GM18867 (cell line): ENCODE measurements at regions not wholly inside any gene's neighbourhood (a gene's known extent, or its start where the extent isn't known, plus 50 kb on each side); places are given as distances from the start of the nearest gene placed in this dataset.

Experiments used
- ATAC-seq: cut with Tn5 transposase; IDR thresholded peaks from one replicate; pipeline ENCODE4 v1.9.1; 2021; ENCODE audit warnings: mild to moderate bottlenecking, moderate library complexity; ENCODE audit not compliant: unreplicated experiment

GRCh38 chr10:4456279-4456678 lies 369.7 kb upstream of the AKR1E2 start:
- ATAC-seq = no peak

GRCh38 chr10:4453950-4454349 lies 372.1 kb upstream of the AKR1E2 start:
- no peak for ATAC-seq

GRCh38 chr10:4453276-4453675 lies 372.7 kb upstream of the AKR1E2 start:
- no peak for ATAC-seq

- ATAC-seq = no peak
These were observed 374.8 kb upstream of the AKR1E2 start for GRCh38 chr10:4450981-4451908.

GRCh38 chr10:4450169-4450568 lies 375.8 kb upstream of the AKR1E2 start:
- ATAC-seq = no peak

- no peak for ATAC-seq
These were observed 378.0 kb upstream of the AKR1E2 start for GRCh38 chr10:4448030-4448429.

GRCh38 chr10:4443419-4443818 lies 382.6 kb upstream of the AKR1E2 start:
- no peak for ATAC-seq

GRCh38 chr10:4442296-4442695 lies 383.7 kb upstream of the AKR1E2 start:
- no peak for ATAC-seq

GRCh38 chr10:4440260-4440659 lies 385.7 kb upstream of the AKR1E2 start:
- ATAC-seq = no peak

GRCh38 chr10:4437791-4438190 lies 388.2 kb upstream of the AKR1E2 start:
- ATAC-seq = no peak

GRCh38 chr10:4437061-4437460 lies 388.9 kb upstream of the AKR1E2 start:
- no peak for ATAC-seq

GRCh38 chr10:4436103-4436502 lies 389.9 kb upstream of the AKR1E2 start:
- no peak for ATAC-seq

- ATAC-seq = no peak
These were observed 391.4 kb upstream of the AKR1E2 start for GRCh38 chr10:4434516-4435071.

- no peak for ATAC-seq
These were observed 391.9 kb upstream of the AKR1E2 start for GRCh38 chr10:4434105-4434504.

GRCh38 chr10:4431114-4431863 lies 394.7 kb upstream of the AKR1E2 start:
- ATAC-seq = no peak

GRCh38 chr10:4429571-4429970 lies 396.4 kb upstream of the AKR1E2 start:
- ATAC-seq = no peak

GRCh38 chr10:4427532-4427931 lies 398.5 kb upstream of the AKR1E2 start:
- no peak for ATAC-seq

GRCh38 chr10:4426866-4427265 lies 399.1 kb upstream of the AKR1E2 start:
- no peak for ATAC-seq

GRCh38 chr10:4409319-4409718 lies 416.7 kb upstream of the AKR1E2 start:
- no peak for ATAC-seq

- no peak for ATAC-seq
These were observed 418.2 kb upstream of the AKR1E2 start for GRCh38 chr10:4407783-4408182.

- ATAC-seq = no peak
These were observed 420.2 kb upstream of the AKR1E2 start for GRCh38 chr10:4405828-4406227.
